Activated naive CD8-positive, alpha-beta T cell treated with anti-CD3 and anti-CD28 coated beads, Interleukin-2, amount 50 U/mL, for 16 hours (primary cell): ENCODE measurements at regions not wholly inside any gene's neighbourhood (a gene's known extent, or its start where the extent isn't known, plus 50 kb on each side); places are given as distances from the start of the nearest gene placed in this dataset.

Source experiments
- DNase-seq: peaks from one replicate; pipeline ENCODE4 v3.0.0-alpha.2; 2020; ENCODE audit warnings: low read depth, low spot score

- no peak for DNase-seq
Observed at GRCh38 chr13:27014406-27015359, 156.9 kb downstream of the USP12 start.

- DNase-seq = no peak
Observed at GRCh38 chr13:27012482-27013197, 159.0 kb downstream of the USP12 start.

- no peak for DNase-seq
Observed at GRCh38 chr13:27011661-27012060, 159.9 kb downstream of the USP12 start.

GRCh38 chr13:27008733-27009132 is 162.9 kb downstream of the USP12 start:
- DNase-seq = no peak

GRCh38 chr13:27007166-27007565 is 164.4 kb downstream of the USP12 start:
- DNase-seq = no peak

GRCh38 chr13:27006519-27007161 is 165.0 kb downstream of the USP12 start:
- DNase-seq = no peak

GRCh38 chr13:27005976-27006518 is 165.6 kb downstream of the USP12 start:
- no peak for DNase-seq

- DNase-seq = no peak
Observed at GRCh38 chr13:27005556-27005955, 166.1 kb downstream of the USP12 start.

GRCh38 chr13:27004866-27005265 is 166.7 kb downstream of the USP12 start:
- no peak for DNase-seq

GRCh38 chr13:27004326-27004725 is 167.3 kb downstream of the USP12 start:
- DNase-seq = no peak

- no peak for DNase-seq
Observed at GRCh38 chr13:27001705-27002104, 169.9 kb downstream of the USP12 start.

GRCh38 chr13:27000686-27001085 is 170.9 kb downstream of the USP12 start:
- DNase-seq = no peak

- DNase-seq = no peak
Observed at GRCh38 chr13:26999499-26999898, 172.1 kb downstream of the USP12 start.

GRCh38 chr13:26998292-26998691 is 173.3 kb downstream of the USP12 start:
- DNase-seq = no peak

GRCh38 chr13:26996965-26997752 is 174.5 kb downstream of the USP12 start:
- no peak for DNase-seq

GRCh38 chr13:26995159-26995558 is 176.5 kb downstream of the USP12 start:
- DNase-seq = no peak

GRCh38 chr13:26993780-26994179 is 177.8 kb downstream of the USP12 start:
- no peak for DNase-seq

GRCh38 chr13:26992951-26993719 is 178.5 kb downstream of the USP12 start:
- no peak for DNase-seq

- no peak for DNase-seq
Observed at GRCh38 chr13:26991508-26992181, 180.0 kb downstream of the USP12 start.
